CD8-positive, alpha-beta memory T cell (primary cell): ENCODE measurements at regions not wholly inside any gene's neighbourhood (a gene's known extent, or its start where the extent isn't known, plus 50 kb on each side); places are given as distances from the start of the nearest gene placed in this dataset.

Experiments
- CTCF ChIA-PET: fragments of 350-600 bp; sonication (Branson Sonifier 250); formaldehyde crosslinking; loops from one replicate; lab custom pipeline; 2021; ENCODE audit warnings: antibody characterized with exemption; lab: Charles Lee
- POLR2A ChIA-PET: fragments of 350-600 bp; sonication (Branson Sonifier 250); formaldehyde crosslinking; loops from one replicate; lab custom pipeline; 2021; ENCODE audit warnings: antibody characterized with exemption; lab: Charles Lee
- DNase-seq, 5 donors: peaks; one replicate each; pipeline versions ENCODE4 v3.0.0 to v3.0.0-alpha.2; 2020 to 2022; ENCODE audit warnings: mixed read lengths in 1 of 5
- H3K27ac ChIP-seq: one replicate; pipeline ENCODE4 v1.7.0; 2013; ENCODE audit warnings: low read depth, mild to moderate bottlenecking, low read length, moderate library complexity
- H3K27me3 ChIP-seq: 2 replicates; pipeline ENCODE4 v1.7.0; 2013; ENCODE audit warnings: low read length, mild to moderate bottlenecking; ENCODE audit not compliant: insufficient read depth, poor library complexity, severe bottlenecking
- H3K36me3 ChIP-seq: 2 replicates; pipeline ENCODE4 v1.7.0; 2013; ENCODE audit warnings: mild to moderate bottlenecking, low read length, moderate library complexity; ENCODE audit not compliant: insufficient read depth
- H3K4me1 ChIP-seq: 2 replicates; pipeline ENCODE4 v1.7.0; 2013; ENCODE audit warnings: mild to moderate bottlenecking, low read length, moderate library complexity; ENCODE audit not compliant: insufficient read depth
- H3K4me3 ChIP-seq: 2 replicates; pipeline ENCODE4 v1.7.0; 2013; ENCODE audit warnings: mild to moderate bottlenecking, low read length
- H3K9me3 ChIP-seq: 2 replicates; pipeline ENCODE4 v1.7.0; 2013; ENCODE audit warnings: mild to moderate bottlenecking, low read length
- H3K27ac Mint-ChIP-seq, 8 donors: one replicate each; pipeline ENCODE4 v1.8.0; 2020 to 2021; ENCODE audit warnings: mixed read lengths in 8 of 8, mild to moderate bottlenecking in 6 of 8, inconsistent platforms in 3 of 8, moderate library complexity in 3 of 8
- H3K27me3 Mint-ChIP-seq, 2 donors: one replicate each; pipeline ENCODE4 v1.8.0; 2020 to 2021; ENCODE audit warnings: mixed read lengths in 2 of 2, mild to moderate bottlenecking in 1 of 2, moderate library complexity in 1 of 2
- H3K36me3 Mint-ChIP-seq, 3 donors: one replicate each; pipeline ENCODE4 v1.8.0; 2020 to 2021; ENCODE audit warnings: mixed read lengths in 3 of 3, inconsistent platforms in 1 of 3, mild to moderate bottlenecking in 1 of 3
- H3K4me1 Mint-ChIP-seq, 3 donors: one replicate each; pipeline ENCODE4 v1.8.0; 2020 to 2021; ENCODE audit warnings: mixed read lengths in 3 of 3, inconsistent platforms in 1 of 3, mild to moderate bottlenecking in 1 of 3
- H3K4me3 Mint-ChIP-seq, 7 donors: one replicate each; pipeline ENCODE4 v1.8.0; 2020 to 2021; ENCODE audit warnings: mixed read lengths in 7 of 7, mild to moderate bottlenecking in 6 of 7, moderate library complexity in 4 of 7, inconsistent platforms in 2 of 7
- H3K9me3 Mint-ChIP-seq, 5 donors: one replicate each; pipeline ENCODE4 v1.8.0; 2020 to 2022; ENCODE audit warnings: mixed read lengths in 5 of 5, mild to moderate bottlenecking in 3 of 5, moderate library complexity in 2 of 5, inconsistent platforms in 1 of 5

GRCh38 chr1:104761961-104762570 is 1012.4 kb downstream of the AMY1C start:
- Mint-ChIP-seq H3K4me3 (no peak overlapping the region), H3K4me1 (no peaks in the 10 kb centered on the region), H3K27ac (no peak overlapping the region), H3K9me3 (peaks cover 1 to 45% (median 15%) of the 10 kb centered on the region in 5 donors), H3K27me3 (no peaks in the 10 kb centered on the region), H3K36me3 (no peaks in the 10 kb centered on the region)
- Histone ChIP-seq H3K27ac (no peak overlapping the region), H3K9me3 (no peaks in the 10 kb centered on the region), H3K4me1 (no peaks in the 10 kb centered on the region), H3K27me3 (no peaks in the 10 kb centered on the region), H3K36me3 (no peaks in the 10 kb centered on the region), H3K4me3 (no peak overlapping the region)
- CTCF ChIA-PET = no interaction called here
- POLR2A ChIA-PET = no interaction called here
- DNase-seq = no peak

DNA sequence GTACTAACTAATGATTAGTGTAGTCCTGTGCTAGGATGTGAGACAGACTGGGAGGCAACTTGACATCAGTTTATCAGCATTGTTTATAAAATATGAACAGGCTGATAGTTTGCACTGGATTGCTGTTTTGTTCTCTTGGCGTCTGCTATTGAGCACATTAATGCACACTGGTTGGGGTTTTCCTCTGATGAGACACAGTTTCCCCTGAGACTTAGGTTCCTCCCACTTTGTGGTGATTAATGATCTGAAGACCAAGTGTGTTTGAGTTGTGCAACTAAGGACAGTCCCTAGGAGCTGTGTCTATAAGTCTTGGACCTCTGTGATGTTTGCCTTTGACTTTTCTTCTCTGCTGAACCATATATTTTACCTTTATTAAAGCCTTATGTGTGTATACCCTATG is 1015.4 kb downstream of the AMY1C start:
- peaks cover 0 to 53% (median 13%) of the 10 kb centered on the region in 5 donors for H3K9me3 Mint-ChIP-seq
- H3K4me1 Mint-ChIP-seq = no peaks in the 10 kb centered on the region
- no peaks in the 10 kb centered on the region for H3K36me3 Mint-ChIP-seq
- no peak overlapping the region for H3K4me3 ChIP-seq
- DNase-seq = no peak
- H3K9me3 ChIP-seq = no peaks in the 10 kb centered on the region
- no peaks in the 10 kb centered on the region for H3K27me3 ChIP-seq
- no peak overlapping the region for H3K27ac ChIP-seq
- H3K4me3 Mint-ChIP-seq = no peak overlapping the region
- no peak overlapping the region for H3K27ac Mint-ChIP-seq
- H3K4me1 ChIP-seq = no peaks in the 10 kb centered on the region
- H3K27me3 Mint-ChIP-seq = no peaks in the 10 kb centered on the region
- POLR2A ChIA-PET = no interaction called here
- H3K36me3 ChIP-seq = no peaks in the 10 kb centered on the region
- CTCF ChIA-PET = no interaction called here

GRCh38 chr1:104768466-104768865 is 1018.8 kb downstream of the AMY1C start:
- Mint-ChIP-seq H3K4me3 (no peak overlapping the region), H3K4me1 (no peaks in the 10 kb centered on the region), H3K27me3 (no peaks in the 10 kb centered on the region), H3K36me3 (no peaks in the 10 kb centered on the region), H3K27ac (no peak overlapping the region), H3K9me3 (peaks cover 0 to 35% (median 7%) of the 10 kb centered on the region in 5 donors)
- Histone ChIP-seq H3K36me3 (no peaks in the 10 kb centered on the region), H3K4me1 (no peaks in the 10 kb centered on the region), H3K27ac (no peak overlapping the region), H3K9me3 (no peaks in the 10 kb centered on the region), H3K27me3 (no peaks in the 10 kb centered on the region), H3K4me3 (no peak overlapping the region)
- POLR2A ChIA-PET = no interaction called here
- CTCF ChIA-PET = no interaction called here
- no peak for DNase-seq

GRCh38 chr1:104780470-104781078 is 1030.9 kb downstream of the AMY1C start:
- Histone ChIP-seq H3K9me3 (no peaks in the 10 kb centered on the region), H3K36me3 (no peaks in the 10 kb centered on the region), H3K4me3 (no peak overlapping the region), H3K27ac (no peak overlapping the region), H3K4me1 (no peaks in the 10 kb centered on the region), H3K27me3 (no peaks in the 10 kb centered on the region)
- no peaks in the 10 kb centered on the region for H3K27me3 Mint-ChIP-seq
- ChIA-PET POLR2A (no interaction called here), CTCF (no interaction called here)
- no peak for DNase-seq
- H3K4me1 Mint-ChIP-seq = no peaks in the 10 kb centered on the region
- no peak overlapping the region for H3K27ac Mint-ChIP-seq
- H3K9me3 Mint-ChIP-seq = peaks cover 0 to 18% (median 6%) of the 10 kb centered on the region in 5 donors
- H3K4me3 Mint-ChIP-seq = no peak overlapping the region
- no peaks in the 10 kb centered on the region for H3K36me3 Mint-ChIP-seq

- H3K4me1 ChIP-seq = no peaks in the 10 kb centered on the region
- no peak for DNase-seq
- no peak overlapping the region for H3K27ac ChIP-seq
- no peaks in the 10 kb centered on the region for H3K36me3 ChIP-seq
- ChIA-PET POLR2A (no interaction called here), CTCF (no interaction called here)
- Mint-ChIP-seq H3K9me3 (peaks cover 0 to 24% (median 2%) of the 10 kb centered on the region in 5 donors), H3K4me1 (no peaks in the 10 kb centered on the region), H3K4me3 (no peak overlapping the region), H3K27me3 (no peaks in the 10 kb centered on the region), H3K36me3 (no peaks in the 10 kb centered on the region), H3K27ac (no peak overlapping the region)
- H3K9me3 ChIP-seq = no peaks in the 10 kb centered on the region
- no peaks in the 10 kb centered on the region for H3K27me3 ChIP-seq
- no peak overlapping the region for H3K4me3 ChIP-seq
These were observed 1036.0 kb downstream of the AMY1C start for GRCh38 chr1:104785575-104786187.

- DNase-seq = no peak
- CTCF ChIA-PET = no interaction called here
- Mint-ChIP-seq H3K27me3 (no peaks in the 10 kb centered on the region), H3K9me3 (peaks cover 2 to 26% (median 6%) of the 10 kb centered on the region in 5 donors), H3K27ac (no peak overlapping the region), H3K4me3 (no peak overlapping the region), H3K4me1 (no peaks in the 10 kb centered on the region), H3K36me3 (peaks cover 0 to 2% (median 0%) of the 10 kb centered on the region in 3 donors)
- H3K27me3 ChIP-seq = no peaks in the 10 kb centered on the region
- no peaks in the 10 kb centered on the region for H3K9me3 ChIP-seq
- no peak overlapping the region for H3K27ac ChIP-seq
- H3K4me3 ChIP-seq = no peak overlapping the region
- no peaks in the 10 kb centered on the region for H3K36me3 ChIP-seq
- no peaks in the 10 kb centered on the region for H3K4me1 ChIP-seq
- POLR2A ChIA-PET = no interaction called here
These were observed 1038.3 kb downstream of the AMY1C start for GRCh38 chr1:104787866-104788510.

- no peak overlapping the region for H3K4me3 Mint-ChIP-seq
- H3K27ac Mint-ChIP-seq = no peak overlapping the region
- no peak overlapping the region for H3K4me3 ChIP-seq
- no peaks in the 10 kb centered on the region for H3K4me1 Mint-ChIP-seq
- H3K9me3 Mint-ChIP-seq = peaks cover 2 to 23% (median 10%) of the 10 kb centered on the region in 5 donors
- H3K4me1 ChIP-seq = no peaks in the 10 kb centered on the region
- no peak for DNase-seq
- no peaks in the 10 kb centered on the region for H3K36me3 ChIP-seq
- no peak overlapping the region for H3K27ac ChIP-seq
- H3K27me3 Mint-ChIP-seq = no peaks in the 10 kb centered on the region
- no peaks in the 10 kb centered on the region for H3K9me3 ChIP-seq
- no peaks in the 10 kb centered on the region for H3K27me3 ChIP-seq
- peaks cover 0 to 2% (median 0%) of the 10 kb centered on the region in 3 donors for H3K36me3 Mint-ChIP-seq
- CTCF ChIA-PET = no interaction called here
- POLR2A ChIA-PET = no interaction called here
These were observed 1041.3 kb downstream of the AMY1C start for GRCh38 chr1:104791030-104791429.

- DNase-seq = no peak
- ChIA-PET POLR2A (no interaction called here), CTCF (no interaction called here)
- Mint-ChIP-seq H3K4me1 (no peaks in the 10 kb centered on the region), H3K36me3 (peaks cover 0 to 2% (median 0%) of the 10 kb centered on the region in 3 donors), H3K9me3 (peaks cover 6 to 39% (median 12%) of the 10 kb centered on the region in 5 donors), H3K27me3 (no peaks in the 10 kb centered on the region), H3K4me3 (no peak overlapping the region), H3K27ac (no peak overlapping the region)
- H3K27ac ChIP-seq = no peak overlapping the region
- H3K4me3 ChIP-seq = no peak overlapping the region
- H3K4me1 ChIP-seq = no peaks in the 10 kb centered on the region
- no peaks in the 10 kb centered on the region for H3K27me3 ChIP-seq
- H3K36me3 ChIP-seq = no peaks in the 10 kb centered on the region
- H3K9me3 ChIP-seq = no peaks in the 10 kb centered on the region
These were observed 1044.3 kb downstream of the AMY1C start for GRCh38 chr1:104794035-104794434.
